Stimulated activated CD4-positive, alpha-beta T cell treated with anti-CD3 and anti-CD28 coated beads, Interleukin-1b, Interleukin-23, amount 100 ng/mL, for 4 hours (primary cell): ENCODE measurements at regions not wholly inside any gene's neighbourhood (a gene's known extent, or its start where the extent isn't known, plus 50 kb on each side); places are given as distances from the start of the nearest gene placed in this dataset.
"Not testable (repeated sequence)": the region's sequence is repeated elsewhere in the genome, so short reads cannot be mapped to it uniquely, and the experiment has no call there.

Experiments used
- DNase-seq, 2 donors: peaks; one replicate each; pipeline ENCODE4 v3.0.0-alpha.2; 2020; ENCODE audit warnings: low read depth in 2 of 2

- DNase-seq, result no peak
Measured at GRCh38 chr9:95584176-95584575, 67.4 kb upstream of the PTCH1 start.

DNA sequence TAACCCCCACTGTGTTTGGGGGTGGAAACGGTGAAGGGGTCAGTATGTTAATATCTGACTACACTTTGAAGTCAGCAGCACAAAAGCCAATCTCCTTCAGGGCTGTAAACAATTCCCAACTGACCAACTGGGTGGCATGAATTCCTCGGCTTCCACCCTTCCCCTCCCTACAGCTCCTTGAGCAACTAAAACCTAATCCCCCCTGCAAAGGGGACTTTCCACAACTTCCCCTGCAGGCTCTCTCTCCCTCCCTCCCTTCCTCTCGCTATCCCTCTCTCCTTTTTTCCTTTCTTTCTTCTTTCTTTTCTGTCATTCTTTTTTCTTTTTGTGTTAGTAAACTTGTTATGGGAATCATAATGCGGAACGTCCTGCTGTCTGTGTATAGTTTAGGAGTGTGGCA lies 65.1 kb upstream of the PTCH1 start:
- DNase-seq, result no peak

GRCh38 chr9:95580812-95581761 lies 64.3 kb upstream of the PTCH1 start:
- DNase-seq, result no peak

DNA sequence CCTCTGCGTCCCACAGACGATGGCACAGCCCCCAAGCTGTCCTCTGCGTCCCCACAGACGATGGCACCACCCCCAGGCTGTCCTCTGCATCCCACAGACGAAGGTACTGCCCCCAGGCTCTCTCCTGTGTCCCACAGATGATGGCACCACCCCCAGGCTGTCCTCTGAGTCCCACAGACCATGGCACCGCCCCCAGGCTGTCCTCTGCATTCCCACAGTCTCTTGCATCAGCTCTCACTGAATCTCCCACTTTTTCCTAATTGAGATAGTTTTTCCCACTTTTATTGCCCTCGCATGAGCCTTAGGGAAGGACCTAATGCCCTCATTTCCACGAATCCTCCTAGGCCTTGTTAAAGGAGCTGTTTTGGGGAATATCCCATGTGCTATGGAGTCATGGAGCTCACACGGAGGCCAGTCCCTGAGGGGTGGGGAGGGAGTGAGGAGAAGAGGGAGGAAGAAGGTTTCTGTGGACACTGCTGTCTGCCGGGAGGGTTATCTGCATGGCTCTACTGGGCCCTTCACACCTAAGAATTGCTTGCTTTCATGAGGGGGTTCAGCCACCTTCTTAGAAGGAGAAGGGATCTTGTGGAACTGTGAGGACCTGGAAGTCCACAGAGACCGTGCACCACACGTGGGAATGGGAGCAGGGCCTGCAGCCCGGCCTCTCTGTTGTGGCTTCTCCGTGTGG lies 58.2 kb upstream of the PTCH1 start:
- no peak for DNase-seq

DNA sequence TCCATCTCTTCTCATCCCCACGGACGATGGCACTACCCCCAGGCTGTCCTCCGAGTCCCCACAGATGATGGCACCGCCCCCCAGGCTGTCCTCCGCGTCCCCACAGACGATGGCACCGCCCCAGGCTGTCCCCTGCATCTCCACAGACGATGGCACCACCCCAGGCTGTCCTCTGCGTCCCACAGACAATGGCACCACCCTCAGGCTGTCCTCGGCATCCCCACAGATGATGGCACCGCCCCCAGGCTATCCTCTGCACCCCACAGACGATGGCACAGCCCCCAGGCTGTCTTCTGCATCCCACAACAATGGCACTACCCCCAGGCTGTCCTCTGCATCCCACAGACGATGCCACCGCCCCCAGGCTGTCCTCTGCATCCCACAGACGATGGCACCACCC lies 57.4 kb upstream of the PTCH1 start:
- no peak for DNase-seq

GRCh38 chr9:95573463-95573862 lies 56.7 kb upstream of the PTCH1 start:
- no peak for DNase-seq

DNA sequence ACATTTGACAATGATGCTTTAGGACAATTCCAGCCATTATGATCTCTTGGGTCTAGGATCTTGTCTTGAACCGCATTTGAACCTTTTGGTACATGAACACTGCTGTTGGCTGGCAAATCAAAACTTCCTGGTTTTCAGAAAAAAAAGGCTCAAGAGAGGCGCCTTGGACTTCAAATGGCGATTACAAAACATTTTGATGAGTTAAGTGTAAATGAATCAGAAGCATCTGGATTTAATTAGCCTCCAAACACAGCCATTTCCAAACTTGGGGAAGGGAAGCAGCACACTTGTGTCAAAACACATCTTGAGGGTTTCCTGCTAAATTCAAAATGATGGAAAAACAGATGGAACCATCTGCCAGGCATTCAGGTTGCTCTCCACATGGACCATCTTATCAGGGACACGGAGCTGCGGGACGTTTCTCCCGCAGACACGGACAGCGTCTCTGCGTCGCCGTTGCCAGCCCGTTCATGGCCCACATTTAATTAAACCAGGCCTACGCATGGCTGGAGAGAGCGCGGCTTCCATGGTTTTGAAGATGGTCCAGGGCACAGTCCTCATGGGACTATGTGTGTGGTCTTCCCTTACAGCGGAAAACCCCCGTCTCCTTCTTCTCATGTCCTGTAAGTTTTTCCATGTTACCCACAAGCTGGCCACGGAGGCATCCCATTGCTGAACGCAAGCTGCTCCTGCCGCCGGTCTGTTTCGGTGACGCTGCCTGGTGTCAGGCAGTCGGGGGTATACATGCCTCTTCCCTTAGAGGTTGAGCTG lies 55.8 kb upstream of the PTCH1 start:
- no peak for DNase-seq

DNA sequence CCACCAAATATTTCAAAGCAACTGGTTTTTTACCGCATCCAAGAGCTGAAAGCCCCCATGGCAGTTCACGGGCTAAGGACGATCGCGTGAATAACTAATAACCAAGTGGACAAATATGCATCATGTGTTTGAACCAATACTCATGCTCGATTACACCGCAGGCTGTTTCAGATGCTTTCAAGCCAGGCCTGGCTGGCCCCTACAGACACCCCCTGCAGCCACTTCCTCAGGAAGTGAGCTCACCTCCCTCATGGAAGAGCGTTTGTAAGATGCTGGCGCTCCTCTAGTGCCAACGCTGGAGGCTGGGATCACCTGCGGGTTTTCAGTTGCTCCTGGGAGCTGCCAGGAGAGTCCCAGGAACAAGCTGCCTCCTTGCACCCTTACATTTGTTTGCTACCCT lies 53.9 kb upstream of the PTCH1 start:
- no peak for DNase-seq

DNA sequence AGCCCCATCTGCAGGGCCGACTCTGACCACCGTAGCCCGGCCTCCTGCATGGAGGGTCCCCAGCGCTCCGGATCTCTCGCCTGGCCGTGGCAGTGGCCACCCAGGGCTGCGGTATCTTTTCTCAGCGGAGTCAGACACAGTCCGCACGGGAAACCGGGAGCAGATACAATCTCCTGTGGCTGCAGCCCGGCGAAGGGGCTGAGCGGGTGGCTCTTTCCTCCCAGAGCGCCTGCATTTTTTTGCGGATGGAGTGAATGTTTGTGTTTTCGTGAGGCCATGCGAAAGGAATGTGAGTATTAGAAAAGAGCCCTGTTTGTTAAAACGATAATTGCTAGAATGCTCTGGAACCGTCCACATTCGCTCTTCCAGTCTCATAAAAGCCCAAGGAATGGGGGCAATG lies 53.4 kb upstream of the PTCH1 start:
- no peak for DNase-seq

DNA sequence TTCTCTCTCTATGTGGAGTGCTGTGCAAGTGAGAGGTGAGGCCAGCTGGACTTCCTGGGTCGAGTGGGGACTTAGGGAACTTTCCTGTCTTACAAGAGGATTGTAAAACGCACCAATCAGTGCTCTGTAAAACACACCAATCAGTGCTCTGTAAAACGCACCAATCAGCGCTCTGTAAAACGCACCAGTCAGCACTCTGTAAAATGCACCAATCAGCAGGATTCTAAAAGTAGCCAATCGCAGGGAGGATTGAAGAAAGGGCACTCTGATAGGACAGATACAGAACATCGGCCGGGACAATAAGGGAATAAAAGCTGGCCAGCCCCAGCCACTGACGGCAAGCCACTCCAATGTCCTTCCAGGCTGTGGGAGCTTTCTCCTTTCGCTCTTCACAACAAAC lies 52.0 kb upstream of the PTCH1 start:
- DNase-seq, result not testable (repeated sequence)
